ENCODE measurements at regions not wholly inside any gene's neighbourhood (a gene's known extent, or its start where the extent isn't known, plus 50 kb on each side); places are given as distances from the start of the nearest gene placed in this dataset.
"Not testable (repeated sequence)": the region's sequence is repeated elsewhere in the genome, so short reads cannot be mapped to it uniquely, and the experiment has no call there.

GRCh38 chr2:83993873-83994632 lies 465.0 kb downstream of the SUCLG1 start:
- H3K27me3 ChIP-seq (ENCODE audit: control insufficient read depth, insufficient read depth, low read length) = no peaks in the 10 kb centered on the region
- H3K36me3 ChIP-seq (ENCODE audit: control insufficient read depth, insufficient read depth, low read length) = no peaks in the 10 kb centered on the region
- H3K27ac ChIP-seq (ENCODE audit: low read length) = no peak overlapping the region
- H3K4me1 ChIP-seq (ENCODE audit: control insufficient read depth, insufficient read depth, low read length) = no peaks in the 10 kb centered on the region
- no peaks in the 10 kb centered on the region for H3K9me3 ChIP-seq (replicated peaks; ENCODE audit: control insufficient read depth, low read depth, low read length)
- DNase-seq = no peak
- WGBS (ENCODE audit: insufficient coverage) = no CpG with 5 or more reads among the region's 1 CpG
- H3K4me3 ChIP-seq (ENCODE audit: low read length) = no peak overlapping the region

- Histone ChIP-seq H3K9me3 (replicated peaks; ENCODE audit: control insufficient read depth, low read depth, low read length) (no peaks in the 10 kb centered on the region), H3K4me1 (ENCODE audit: control insufficient read depth, insufficient read depth, low read length) (no peaks in the 10 kb centered on the region)
- 88% methylated on average over 1 of the region's 3 CpGs for WGBS (ENCODE audit: insufficient coverage)
Observed at GRCh38 chr2:83991992-83992391, 467.1 kb downstream of the SUCLG1 start.

GRCh38 chr2:83990636-83991035 lies 468.4 kb downstream of the SUCLG1 start:
- no peak overlapping the region for H3K27ac ChIP-seq (ENCODE audit: low read length)
- no CpG with 5 or more reads among the region's 1 CpG for WGBS (ENCODE audit: insufficient coverage)
- no peaks in the 10 kb centered on the region for H3K9me3 ChIP-seq (replicated peaks; ENCODE audit: control insufficient read depth, low read depth, low read length)
- no peaks in the 10 kb centered on the region for H3K4me1 ChIP-seq (ENCODE audit: control insufficient read depth, insufficient read depth, low read length)
- H3K4me3 ChIP-seq (ENCODE audit: low read length) = no peak overlapping the region
- no peaks in the 10 kb centered on the region for H3K27me3 ChIP-seq (ENCODE audit: control insufficient read depth, insufficient read depth, low read length)
- H3K36me3 ChIP-seq (ENCODE audit: control insufficient read depth, insufficient read depth, low read length) = no peaks in the 10 kb centered on the region
- no peak for DNase-seq

More at GRCh38 chr2:83991992-83992391, 467.1 kb downstream of the SUCLG1 start:
- no peaks in the 10 kb centered on the region for H3K27me3 ChIP-seq (ENCODE audit: control insufficient read depth, insufficient read depth, low read length)
- H3K4me3 ChIP-seq (ENCODE audit: low read length) = no peak overlapping the region
- DNase-seq = no peak
- no peak overlapping the region for H3K27ac ChIP-seq (ENCODE audit: low read length)
- no peaks in the 10 kb centered on the region for H3K36me3 ChIP-seq (ENCODE audit: control insufficient read depth, insufficient read depth, low read length)

- H3K4me3 ChIP-seq (ENCODE audit: low read length) = not testable (repeated sequence)
- 88% methylated on average over 4 of the region's 6 CpGs for WGBS (ENCODE audit: insufficient coverage)
Observed at GRCh38 chr2:83976628-83977027, 482.5 kb downstream of the SUCLG1 start.

GRCh38 chr2:83972128-83972527 lies 487.0 kb downstream of the SUCLG1 start:
- WGBS (ENCODE audit: insufficient coverage) = no CpG with 5 or more reads among the region's 3 CpGs
- no peak overlapping the region for H3K27ac ChIP-seq (ENCODE audit: low read length)
- no peaks in the 10 kb centered on the region for H3K36me3 ChIP-seq (ENCODE audit: control insufficient read depth, insufficient read depth, low read length)
- no peak overlapping the region for H3K4me3 ChIP-seq (ENCODE audit: low read length)
- peak; percentile 8 for DNase-seq
- H3K27me3 ChIP-seq (ENCODE audit: control insufficient read depth, insufficient read depth, low read length) = no peaks in the 10 kb centered on the region
- H3K4me1 ChIP-seq (ENCODE audit: control insufficient read depth, insufficient read depth, low read length) = no peaks in the 10 kb centered on the region
- peaks cover 2% of the 10 kb centered on the region for H3K9me3 ChIP-seq (replicated peaks; ENCODE audit: control insufficient read depth, low read depth, low read length)

More at GRCh38 chr2:83976628-83977027, 482.5 kb downstream of the SUCLG1 start:
- not testable (repeated sequence) for H3K27me3 ChIP-seq (ENCODE audit: control insufficient read depth, insufficient read depth, low read length); DNase-seq; H3K4me1 ChIP-seq (ENCODE audit: control insufficient read depth, insufficient read depth, low read length); H3K9me3 ChIP-seq (replicated peaks; ENCODE audit: control insufficient read depth, low read depth, low read length); H3K36me3 ChIP-seq (ENCODE audit: control insufficient read depth, insufficient read depth, low read length); H3K27ac ChIP-seq (ENCODE audit: low read length)

GRCh38 chr2:83971547-83971946 lies 487.5 kb downstream of the SUCLG1 start:
- no peak overlapping the region for H3K4me3 ChIP-seq (ENCODE audit: low read length)
- no peaks in the 10 kb centered on the region for H3K27me3 ChIP-seq (ENCODE audit: control insufficient read depth, insufficient read depth, low read length)
- 71% methylated on average over 1 of the region's 2 CpGs for WGBS (ENCODE audit: insufficient coverage)

GRCh38 chr2:83970217-83970929 lies 488.7 kb downstream of the SUCLG1 start:
- no peaks in the 10 kb centered on the region for H3K36me3 ChIP-seq (ENCODE audit: control insufficient read depth, insufficient read depth, low read length)
- H3K27ac ChIP-seq (ENCODE audit: low read length) = no peak overlapping the region
- WGBS (ENCODE audit: insufficient coverage) = 100% methylated on average over 1 of the region's 4 CpGs
- H3K4me1 ChIP-seq (ENCODE audit: control insufficient read depth, insufficient read depth, low read length) = no peaks in the 10 kb centered on the region
- no peaks in the 10 kb centered on the region for H3K9me3 ChIP-seq (replicated peaks; ENCODE audit: control insufficient read depth, low read depth, low read length)
- no peaks in the 10 kb centered on the region for H3K27me3 ChIP-seq (ENCODE audit: control insufficient read depth, insufficient read depth, low read length)
- no peak for DNase-seq
- H3K4me3 ChIP-seq (ENCODE audit: low read length) = no peak overlapping the region

More at GRCh38 chr2:83971547-83971946, 487.5 kb downstream of the SUCLG1 start:
- H3K9me3 ChIP-seq (replicated peaks; ENCODE audit: control insufficient read depth, low read depth, low read length) = peaks cover 2% of the 10 kb centered on the region
- no peak overlapping the region for H3K27ac ChIP-seq (ENCODE audit: low read length)
- no peaks in the 10 kb centered on the region for H3K36me3 ChIP-seq (ENCODE audit: control insufficient read depth, insufficient read depth, low read length)
- H3K4me1 ChIP-seq (ENCODE audit: control insufficient read depth, insufficient read depth, low read length) = no peaks in the 10 kb centered on the region
- DNase-seq = no peak

GRCh38 chr2:83969085-83969484 lies 490.0 kb downstream of the SUCLG1 start:
- Histone ChIP-seq H3K9me3 (replicated peaks; ENCODE audit: control insufficient read depth, low read depth, low read length) (no peaks in the 10 kb centered on the region), H3K27ac (ENCODE audit: low read length) (no peak overlapping the region), H3K4me3 (ENCODE audit: low read length) (no peak overlapping the region), H3K4me1 (ENCODE audit: control insufficient read depth, insufficient read depth, low read length) (no peaks in the 10 kb centered on the region), H3K36me3 (ENCODE audit: control insufficient read depth, insufficient read depth, low read length) (no peaks in the 10 kb centered on the region), H3K27me3 (ENCODE audit: control insufficient read depth, insufficient read depth, low read length) (no peaks in the 10 kb centered on the region)
- WGBS (ENCODE audit: insufficient coverage) = no CpG with 5 or more reads among the region's 3 CpGs
- DNase-seq = no peak

- H3K27me3 ChIP-seq (ENCODE audit: control insufficient read depth, insufficient read depth, low read length) = no peaks in the 10 kb centered on the region
- WGBS (ENCODE audit: insufficient coverage) = no CpG with 5 or more reads among the region's 2 CpGs
- DNase-seq = no peak
- H3K36me3 ChIP-seq (ENCODE audit: control insufficient read depth, insufficient read depth, low read length) = no peaks in the 10 kb centered on the region
- no peak overlapping the region for H3K27ac ChIP-seq (ENCODE audit: low read length)
- H3K9me3 ChIP-seq (replicated peaks; ENCODE audit: control insufficient read depth, low read depth, low read length) = no peaks in the 10 kb centered on the region
- no peak overlapping the region for H3K4me3 ChIP-seq (ENCODE audit: low read length)
- no peaks in the 10 kb centered on the region for H3K4me1 ChIP-seq (ENCODE audit: control insufficient read depth, insufficient read depth, low read length)
Observed at GRCh38 chr2:83967854-83968253, 491.2 kb downstream of the SUCLG1 start.

GRCh38 chr2:83966946-83967345 lies 492.1 kb downstream of the SUCLG1 start:
- H3K9me3 ChIP-seq (replicated peaks; ENCODE audit: control insufficient read depth, low read depth, low read length); H3K27ac ChIP-seq (ENCODE audit: low read length); H3K27me3 ChIP-seq (ENCODE audit: control insufficient read depth, insufficient read depth, low read length); H3K36me3 ChIP-seq (ENCODE audit: control insufficient read depth, insufficient read depth, low read length); DNase-seq; H3K4me1 ChIP-seq (ENCODE audit: control insufficient read depth, insufficient read depth, low read length); H3K4me3 ChIP-seq (ENCODE audit: low read length): not testable (repeated sequence)
- WGBS (ENCODE audit: insufficient coverage) = no CpG with 5 or more reads among the region's 3 CpGs
